Large intestine (tissue), 3 donors: ENCODE measurements at regions not wholly inside any gene's neighbourhood (a gene's known extent, or its start where the extent isn't known, plus 50 kb on each side); places are given as distances from the start of the nearest gene placed in this dataset.
A peak's percentile ranks its signal among the peaks of the same experiment; 100 is the strongest.
"Not testable (repeated sequence)": the region's sequence is repeated elsewhere in the genome, so short reads cannot be mapped to it uniquely, and the experiment has no call there.

Experiments
- DNase-seq, 2 donors: peaks; one replicate each; pipeline versions ENCODE4 v3.0.0 to v3.0.0-alpha.2; 2013
- H3K27ac ChIP-seq: one replicate; pipeline ENCODE4 v1.5.1; 2013; ENCODE audit warnings: low read length
- H3K27me3 ChIP-seq: 2 replicates; pipeline ENCODE4 v1.6.1; 2013; ENCODE audit warnings: low read length; ENCODE audit not compliant: control insufficient read depth, insufficient read depth
- H3K36me3 ChIP-seq: 2 replicates; pipeline ENCODE4 v1.6.1; 2013; ENCODE audit warnings: low read length; ENCODE audit not compliant: control insufficient read depth, insufficient read depth
- H3K4me1 ChIP-seq: one replicate; pipeline ENCODE4 v1.6.1; 2013; ENCODE audit warnings: low read length; ENCODE audit not compliant: control insufficient read depth, insufficient read depth
- H3K4me3 ChIP-seq: one replicate; pipeline ENCODE4 v1.5.1; 2013; ENCODE audit warnings: low read length
- H3K9me3 ChIP-seq: one replicate; pipeline ENCODE4 v1.6.1; 2013; ENCODE audit warnings: mild to moderate bottlenecking, low read depth, low read length, moderate library complexity; ENCODE audit not compliant: control insufficient read depth
- WGBS: methylation state at CpG from one replicate; pipeline ENCODE4 v1.1.5; 2013; ENCODE audit warnings: low lambda C conversion rate; ENCODE audit not compliant: insufficient coverage; 5-methylcytosine and 5-hydroxymethylcytosine counted together

DNA sequence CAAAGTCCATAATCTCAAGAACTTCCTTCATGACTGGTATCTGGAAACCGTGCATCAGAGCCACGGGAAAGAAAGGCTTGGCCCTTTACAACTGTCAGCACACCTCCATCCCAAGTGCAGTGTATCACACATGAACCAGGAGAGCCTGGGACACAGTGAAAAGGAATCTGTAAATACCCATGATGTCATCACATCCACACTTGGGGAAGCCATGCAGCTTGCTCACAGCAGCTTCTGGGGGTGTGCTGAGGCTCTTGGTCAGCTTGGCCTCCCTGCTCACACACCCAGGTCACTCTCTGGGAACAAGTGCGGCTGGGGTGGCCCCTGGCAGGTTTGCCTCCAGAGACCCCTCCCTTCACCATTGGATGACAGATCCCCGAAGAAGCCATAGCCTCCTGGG is 51.6 kb upstream of the ASAH2B start:
- not testable (repeated sequence) for H3K4me3 ChIP-seq, DNase-seq, H3K27ac ChIP-seq, H3K9me3 ChIP-seq, H3K36me3 ChIP-seq, H3K27me3 ChIP-seq, H3K4me1 ChIP-seq
- WGBS: no CpG with 5 or more reads among the region's 4 CpGs

DNA sequence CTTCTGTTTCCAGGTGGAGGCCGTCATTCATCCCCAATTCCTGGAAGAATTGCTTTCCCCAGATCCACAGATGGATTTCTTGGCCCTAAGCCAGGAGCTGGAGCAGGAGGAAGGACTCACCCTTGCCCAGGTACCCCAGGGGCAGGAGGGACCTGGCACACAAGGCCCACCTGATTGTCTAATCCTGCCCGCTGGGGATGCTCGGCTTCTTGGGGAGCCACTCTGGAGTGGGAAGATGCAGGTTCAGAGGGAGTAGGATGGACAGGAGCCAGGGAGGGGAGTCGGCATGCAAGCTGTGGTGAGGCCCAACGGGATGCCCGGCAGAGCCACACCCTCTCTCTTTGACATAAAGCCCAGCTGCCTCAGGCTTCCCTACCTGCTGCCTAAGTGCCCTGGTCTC is 55.4 kb upstream of the ASAH2B start:
- not testable (repeated sequence) for H3K4me3 ChIP-seq, H3K36me3 ChIP-seq, H3K9me3 ChIP-seq, DNase-seq, H3K27me3 ChIP-seq, H3K27ac ChIP-seq, H3K4me1 ChIP-seq
- WGBS: no CpG with 5 or more reads among the region's 6 CpGs

DNA sequence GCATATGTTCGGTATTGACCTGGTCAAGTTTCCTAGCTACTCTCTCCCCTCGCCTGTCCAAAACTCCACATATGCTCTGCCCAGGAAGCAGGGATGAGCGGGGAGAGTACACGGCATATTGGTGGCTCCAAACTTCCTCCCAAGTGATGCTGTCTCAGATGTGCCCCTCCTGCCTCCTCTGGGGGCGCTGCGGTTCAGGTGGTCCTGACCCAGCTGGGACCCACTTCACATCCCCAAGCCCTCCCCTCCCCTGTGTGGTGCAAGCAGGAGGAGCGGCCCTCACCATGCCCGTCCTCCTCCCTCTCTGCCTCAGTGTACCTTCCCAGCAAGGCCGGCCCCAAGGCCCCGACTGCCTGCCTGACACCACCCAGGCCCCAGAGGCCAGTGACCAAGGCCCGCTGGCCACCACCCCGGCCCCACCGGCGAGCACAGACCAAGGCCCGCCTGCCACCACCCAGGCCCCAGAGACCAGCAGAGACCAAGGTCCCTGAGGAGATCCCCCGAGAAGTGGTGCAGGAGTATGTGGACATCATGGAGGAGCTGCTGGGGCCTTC is 56.5 kb upstream of the ASAH2B start:
- H3K27me3 ChIP-seq, H3K4me3 ChIP-seq, H3K27ac ChIP-seq, H3K9me3 ChIP-seq, H3K36me3 ChIP-seq, DNase-seq, H3K4me1 ChIP-seq: not testable (repeated sequence)
- no CpG with 5 or more reads among the region's 16 CpGs for WGBS

DNA sequence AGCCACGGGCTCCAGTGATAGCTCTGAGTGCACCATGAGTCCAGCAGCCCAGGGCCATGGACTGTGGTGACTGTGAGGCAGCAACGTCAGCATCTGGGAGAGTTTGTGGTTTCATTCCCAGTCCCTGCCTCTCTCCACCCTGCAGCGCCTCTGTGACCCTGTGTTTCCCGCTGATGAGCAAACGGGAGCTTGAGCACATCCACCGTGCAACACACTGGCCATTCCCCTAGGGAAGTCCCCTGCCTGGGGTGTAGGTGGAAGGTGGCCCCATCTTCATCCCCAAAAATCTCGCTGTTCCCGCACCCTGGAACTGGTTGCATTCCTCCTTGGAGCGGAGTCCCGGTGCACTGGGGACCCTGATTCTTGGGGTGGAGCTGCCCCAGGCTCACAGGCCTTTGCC is 56.9 kb upstream of the SGMS1 start:
- H3K27ac ChIP-seq, H3K9me3 ChIP-seq, DNase-seq, H3K4me1 ChIP-seq, H3K4me3 ChIP-seq, H3K36me3 ChIP-seq, H3K27me3 ChIP-seq: not testable (repeated sequence)
- WGBS: no CpG with 5 or more reads among the region's 10 CpGs

DNA sequence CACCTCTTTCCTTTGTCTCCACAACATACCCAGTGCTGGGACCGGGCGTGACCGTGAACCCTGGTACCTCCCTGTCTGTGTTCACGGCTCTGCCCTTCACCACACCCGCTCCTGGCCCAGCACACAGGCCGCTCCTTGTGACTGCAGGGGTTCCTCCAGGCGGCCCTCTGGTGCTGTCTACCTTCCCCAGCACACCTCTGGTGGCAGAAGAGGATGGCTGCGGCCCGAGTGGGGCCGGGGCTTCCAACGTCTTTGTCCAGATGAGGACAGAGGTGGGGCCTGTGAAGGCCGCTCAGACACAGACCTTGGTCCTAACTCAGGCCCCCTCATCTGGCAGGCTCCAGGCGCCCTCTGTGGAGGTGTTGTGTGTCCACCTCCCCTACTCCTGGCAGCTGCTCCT is 55.4 kb upstream of the SGMS1 start:
- H3K4me3 ChIP-seq: no peak overlapping the region
- H3K27me3 ChIP-seq: no peaks in the 10 kb centered on the region
- H3K9me3 ChIP-seq: peaks cover 2% of the 10 kb centered on the region
- no peaks in the 10 kb centered on the region for H3K4me1 ChIP-seq
- DNase-seq: no peak
- no peak overlapping the region for H3K27ac ChIP-seq
- H3K36me3 ChIP-seq: no peaks in the 10 kb centered on the region
- no CpG with 5 or more reads among the region's 13 CpGs for WGBS

DNA sequence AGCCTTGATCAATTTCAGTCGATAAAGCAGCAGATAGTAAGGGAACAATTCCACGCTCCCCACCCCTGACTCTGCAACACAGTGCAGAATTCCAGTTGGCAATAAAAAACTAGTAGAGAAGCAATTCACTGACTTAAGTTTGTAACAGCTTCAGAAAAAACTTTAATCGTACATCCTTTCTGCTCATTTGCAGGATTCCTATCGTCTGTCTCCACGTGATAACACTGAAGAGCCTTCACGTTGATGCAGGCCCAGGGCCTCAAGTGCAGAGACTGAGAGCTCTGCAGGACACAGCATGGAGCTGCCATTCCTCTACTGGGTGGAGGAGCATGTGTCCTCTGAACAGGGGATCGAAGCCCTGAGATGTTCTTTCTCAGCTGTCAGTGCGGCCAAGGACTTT is 51.8 kb upstream of the SGMS1 start:
- not testable (repeated sequence) for DNase-seq, H3K27me3 ChIP-seq, H3K4me3 ChIP-seq, H3K4me1 ChIP-seq, H3K9me3 ChIP-seq, H3K36me3 ChIP-seq, H3K27ac ChIP-seq
- no CpG with 5 or more reads among the region's 8 CpGs for WGBS

DNA sequence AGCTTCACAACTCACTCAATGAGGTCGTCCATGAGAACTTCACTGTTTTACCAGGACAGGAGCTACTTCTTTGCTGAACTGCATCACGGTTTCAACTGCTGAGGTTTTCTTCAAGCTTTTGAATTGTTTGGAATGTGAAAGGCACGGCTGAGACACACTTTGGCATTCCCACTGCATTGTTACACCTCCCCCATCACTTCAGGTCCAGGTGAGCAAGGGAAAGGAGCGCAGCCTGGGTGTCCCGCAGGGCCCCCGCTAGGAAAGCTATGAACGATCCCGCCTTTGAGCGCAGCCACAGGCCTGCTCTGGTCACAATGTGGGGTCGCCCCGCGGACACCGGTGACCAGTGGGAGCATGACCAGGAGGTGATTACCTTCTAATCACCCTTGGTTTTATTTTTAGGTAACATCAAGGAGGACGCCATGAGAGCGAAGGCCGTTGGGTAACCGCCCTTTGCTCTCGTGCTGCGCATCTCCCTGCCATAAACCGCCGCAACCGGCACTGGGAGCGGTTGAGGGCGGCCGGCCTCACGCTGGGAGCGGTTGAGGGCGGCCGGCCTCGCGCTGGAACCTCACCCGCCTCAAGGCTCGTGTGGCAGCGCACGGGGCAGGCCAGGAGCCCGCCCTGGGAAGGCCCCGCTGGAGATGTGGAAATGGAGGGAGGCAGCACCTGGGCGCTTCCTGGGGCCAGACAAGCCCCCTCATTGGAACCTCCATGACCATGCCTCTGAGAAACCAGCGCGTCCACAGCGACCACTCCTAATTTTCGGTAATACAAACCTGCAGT is 50.9 kb upstream of the SGMS1 start:
- H3K27ac ChIP-seq: no peak overlapping the region
- peaks cover 2% of the 10 kb centered on the region for H3K9me3 ChIP-seq
- H3K27me3 ChIP-seq: no peaks in the 10 kb centered on the region
- no CpG with 5 or more reads among the region's 42 CpGs for WGBS
- H3K4me3 ChIP-seq: no peak overlapping the region
- H3K36me3 ChIP-seq: no peaks in the 10 kb centered on the region
- peak in 1 of 2 donors; percentile 37 for DNase-seq
- H3K4me1 ChIP-seq: no peaks in the 10 kb centered on the region
